ENCODE measurements at regions not wholly inside any gene's neighbourhood (a gene's known extent, or its start where the extent isn't known, plus 50 kb on each side); places are given as distances from the start of the nearest gene placed in this dataset.
"Not testable (repeated sequence)": the region's sequence is repeated elsewhere in the genome, so short reads cannot be mapped to it uniquely, and the experiment has no call there.

GRCh38 chr21:39071623-39072214 is 111.5 kb downstream of the PSMG1 start:
- TF ChIP-seq POLR2A (IDR thresholded peaks at IDR 0.05): no peak
- no peak for TF ChIP-seq CTCF (IDR thresholded peaks at IDR 0.05)

GRCh38 chr21:39069856-39070255 is 113.4 kb downstream of the PSMG1 start:
- intact Hi-C loops (cut with DNase I; ENCODE audit: low total_unique reads): not testable (repeated sequence)
- 85 to 90% methylated on average over 3 of the region's 3 CpGs for WGBS, 2 donors

More at GRCh38 chr21:39071623-39072214, 111.5 kb downstream of the PSMG1 start:
- intact Hi-C loops (cut with DNase I; ENCODE audit: low total_unique reads): no loop called here
- H3K4me3 ChIP-seq (ENCODE audit: low read depth, poor library complexity, severe bottlenecking): no peak overlapping the region
- WGBS, 2 donors: 59 to 64% methylated on average over 4 of the region's 4 CpGs
- DNase-seq (ENCODE audit: low spot score in 2 of 2): no peak

GRCh38 chr21:39066829-39067780 is 116.1 kb downstream of the PSMG1 start:
- no peak overlapping the region for H3K4me3 ChIP-seq (ENCODE audit: low read depth, poor library complexity, severe bottlenecking)
- no peak for DNase-seq (ENCODE audit: low spot score in 2 of 2)
- TF ChIP-seq CTCF (IDR thresholded peaks at IDR 0.05): no peak
- TF ChIP-seq POLR2A (IDR thresholded peaks at IDR 0.05): no peak
- intact Hi-C loops (cut with DNase I; ENCODE audit: low total_unique reads): no loop called here
- WGBS, 2 donors: 66 to 80% methylated on average over 12 of the region's 12 CpGs

More at GRCh38 chr21:39069856-39070255, 113.4 kb downstream of the PSMG1 start:
- not testable (repeated sequence) for DNase-seq (ENCODE audit: low spot score in 2 of 2); H3K4me3 ChIP-seq (ENCODE audit: low read depth, poor library complexity, severe bottlenecking)

- WGBS, 2 donors: 91 to 92% methylated on average over 2 of the region's 2 CpGs
- TF ChIP-seq CTCF (IDR thresholded peaks at IDR 0.05) (no peak), POLR2A (IDR thresholded peaks at IDR 0.05) (no peak)
- intact Hi-C loops (cut with DNase I; ENCODE audit: low total_unique reads): no loop called here
These were observed 117.3 kb downstream of the PSMG1 start for GRCh38 chr21:39065917-39066316.

GRCh38 chr21:39064325-39065012 is 118.8 kb downstream of the PSMG1 start:
- no peak overlapping the region for H3K4me3 ChIP-seq (ENCODE audit: low read depth, poor library complexity, severe bottlenecking)
- 91 to 93% methylated on average over 5 of the region's 5 CpGs for WGBS, 2 donors
- intact Hi-C loops (cut with DNase I; ENCODE audit: low total_unique reads): no loop called here
- TF ChIP-seq CTCF (IDR thresholded peaks at IDR 0.05) (no peak), POLR2A (IDR thresholded peaks at IDR 0.05) (no peak)
- DNase-seq (ENCODE audit: low spot score in 2 of 2): no peak

More at GRCh38 chr21:39065917-39066316, 117.3 kb downstream of the PSMG1 start:
- DNase-seq (ENCODE audit: low spot score in 2 of 2): no peak
- H3K4me3 ChIP-seq (ENCODE audit: low read depth, poor library complexity, severe bottlenecking): no peak overlapping the region

GRCh38 chr21:39063517-39063916 is 119.7 kb downstream of the PSMG1 start:
- no peak for TF ChIP-seq POLR2A (IDR thresholded peaks at IDR 0.05)
- TF ChIP-seq CTCF (IDR thresholded peaks at IDR 0.05): no peak
- intact Hi-C loops (cut with DNase I; ENCODE audit: low total_unique reads): no loop called here
- no peak overlapping the region for H3K4me3 ChIP-seq (ENCODE audit: low read depth, poor library complexity, severe bottlenecking)
- DNase-seq (ENCODE audit: low spot score in 2 of 2): no peak

Measured in lower leg skin (tissue), 4 donors.